HS-27A (cell line): ENCODE measurements at regions not wholly inside any gene's neighbourhood (a gene's known extent, or its start where the extent isn't known, plus 50 kb on each side); places are given as distances from the start of the nearest gene placed in this dataset.

ENCODE experiments used
- DNase-seq: peaks from one replicate; pipeline ENCODE4 v3.0.0-alpha.2; 2012; ENCODE audit warnings: low read depth, missing footprints

DNA sequence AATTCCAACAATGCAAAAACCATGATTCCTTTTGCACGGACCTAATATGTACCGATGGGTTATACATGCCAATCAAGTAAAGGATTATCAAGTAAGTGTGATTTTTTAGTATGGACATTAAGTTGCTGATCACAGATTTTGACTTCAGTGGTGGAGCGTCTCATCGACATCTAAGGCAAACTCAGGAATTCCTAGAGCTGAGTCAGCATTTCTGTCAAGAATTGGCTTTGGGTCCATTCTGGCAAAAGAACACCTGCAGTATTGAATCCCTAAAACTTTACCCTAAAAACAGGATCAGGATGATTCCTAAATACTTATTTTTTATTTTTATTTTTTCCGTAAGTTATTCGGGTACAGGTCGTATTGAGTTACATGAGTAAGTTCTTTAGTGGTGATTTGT, 83.6 kb downstream of the HPGD start:
- no peak for DNase-seq

DNA sequence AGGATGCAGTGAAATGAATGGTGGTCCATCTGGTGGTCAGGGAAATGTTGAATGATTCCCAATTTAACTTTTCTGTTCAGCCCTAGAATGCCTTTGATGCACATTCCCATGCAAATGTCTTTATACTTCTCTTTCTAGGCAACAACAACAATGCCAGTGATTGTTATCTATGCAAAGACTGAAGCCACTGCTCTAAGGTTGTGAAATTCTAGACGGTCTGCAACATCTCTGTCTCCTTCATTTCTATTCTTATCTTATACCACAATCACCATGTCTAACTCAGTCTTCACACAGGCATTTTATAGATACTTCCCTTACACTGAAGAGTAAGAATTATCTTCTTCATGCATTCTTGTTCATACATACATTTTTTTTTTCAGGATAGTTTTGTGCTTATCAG, 84.5 kb downstream of the HPGD start:
- no peak for DNase-seq

DNA sequence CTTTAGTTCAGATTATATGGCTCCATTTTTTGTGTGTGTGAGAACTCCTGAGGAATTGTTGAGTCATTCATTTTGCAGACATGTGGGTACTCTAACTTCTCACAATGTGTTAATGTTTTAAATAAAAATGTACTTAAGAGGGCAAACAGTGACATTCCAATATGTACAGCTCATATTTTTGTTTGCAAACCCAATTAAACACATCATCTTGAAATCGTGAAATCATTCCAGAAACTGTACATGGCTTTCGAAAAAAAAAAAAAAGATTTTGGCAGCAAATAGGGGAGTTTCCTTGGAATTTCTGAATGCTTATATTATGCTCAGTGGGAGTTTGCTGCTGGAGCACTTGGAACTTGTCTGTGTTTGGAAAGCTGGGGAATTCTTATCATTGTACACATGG, 85.0 kb downstream of the HPGD start:
- peak; percentile 42 for DNase-seq

DNA sequence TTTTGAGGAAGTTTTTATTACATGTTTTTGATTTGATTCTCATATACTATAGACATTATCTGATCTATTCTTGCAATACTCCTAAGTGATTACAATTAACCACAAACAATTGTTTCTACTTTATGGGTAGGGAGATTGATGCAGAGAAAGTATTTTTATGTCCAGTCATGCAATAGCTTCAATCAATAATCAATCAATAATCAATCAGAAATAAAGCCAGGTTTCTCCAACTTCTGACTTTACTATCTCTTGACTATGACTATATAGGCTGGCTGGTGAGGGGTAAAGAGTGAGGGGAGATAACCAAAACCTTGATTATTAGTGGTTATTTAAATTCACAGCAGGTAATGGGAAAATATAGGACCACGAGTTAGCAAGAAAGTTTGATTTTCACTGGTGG, 85.9 kb downstream of the HPGD start:
- no peak for DNase-seq

DNA sequence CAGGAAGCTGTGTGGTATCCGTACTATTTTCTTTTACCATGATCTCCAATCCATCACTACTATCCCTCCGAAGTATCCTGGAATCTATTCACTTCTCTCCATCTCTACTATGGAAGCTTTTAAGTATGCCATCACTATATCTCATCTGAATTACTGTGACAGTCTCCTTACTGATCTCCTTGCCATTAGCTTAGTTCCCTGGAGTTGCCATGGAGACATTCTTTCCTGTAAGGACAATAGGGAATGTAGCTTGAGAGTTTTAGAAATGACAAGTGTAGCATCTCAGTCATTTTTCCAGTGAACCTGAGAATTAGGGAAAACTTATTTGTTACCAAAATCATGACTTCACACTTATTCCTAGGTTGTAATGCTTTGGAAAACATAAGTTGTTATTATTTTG, 86.3 kb downstream of the HPGD start:
- DNase-seq = no peak

DNA sequence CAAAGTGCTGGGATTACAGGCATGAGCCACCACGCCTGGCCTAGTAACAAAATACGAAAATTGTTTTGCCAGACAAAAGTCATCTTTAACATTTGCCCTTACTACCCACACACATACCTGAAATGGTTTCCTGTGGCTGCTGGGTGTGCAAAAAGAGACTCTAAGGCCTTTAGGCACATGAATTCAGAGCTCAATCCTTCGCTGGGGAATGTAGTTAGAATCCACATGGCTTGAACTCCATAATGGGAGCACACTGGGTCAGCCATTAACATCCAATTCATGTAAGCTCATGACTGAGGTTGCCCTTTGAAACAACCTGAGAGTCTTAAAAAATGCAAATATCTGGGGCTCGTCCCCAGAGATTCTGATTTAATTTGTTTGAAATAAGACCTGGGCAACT, 87.8 kb downstream of the HPGD start:
- no peak for DNase-seq

DNA sequence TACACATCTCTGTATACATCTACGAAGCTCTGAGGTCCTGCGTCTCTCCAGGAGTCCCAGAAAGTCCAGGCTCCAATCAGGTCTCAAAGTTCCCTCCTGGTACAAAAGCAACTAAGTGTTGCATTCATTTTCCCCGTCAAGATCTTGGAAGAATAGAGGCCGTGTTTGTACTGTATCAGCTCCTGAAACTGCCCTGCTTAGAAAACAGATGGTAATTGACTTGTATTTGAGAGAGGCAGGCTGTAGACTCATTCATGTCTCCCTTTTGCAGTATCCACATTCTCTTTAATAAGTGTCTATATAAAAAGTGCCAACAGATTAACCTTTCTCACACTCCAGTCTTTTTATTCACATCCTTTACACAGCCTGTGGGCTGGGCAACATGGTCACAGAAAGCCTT, 91.7 kb downstream of the HPGD start:
- DNase-seq = no peak

DNA sequence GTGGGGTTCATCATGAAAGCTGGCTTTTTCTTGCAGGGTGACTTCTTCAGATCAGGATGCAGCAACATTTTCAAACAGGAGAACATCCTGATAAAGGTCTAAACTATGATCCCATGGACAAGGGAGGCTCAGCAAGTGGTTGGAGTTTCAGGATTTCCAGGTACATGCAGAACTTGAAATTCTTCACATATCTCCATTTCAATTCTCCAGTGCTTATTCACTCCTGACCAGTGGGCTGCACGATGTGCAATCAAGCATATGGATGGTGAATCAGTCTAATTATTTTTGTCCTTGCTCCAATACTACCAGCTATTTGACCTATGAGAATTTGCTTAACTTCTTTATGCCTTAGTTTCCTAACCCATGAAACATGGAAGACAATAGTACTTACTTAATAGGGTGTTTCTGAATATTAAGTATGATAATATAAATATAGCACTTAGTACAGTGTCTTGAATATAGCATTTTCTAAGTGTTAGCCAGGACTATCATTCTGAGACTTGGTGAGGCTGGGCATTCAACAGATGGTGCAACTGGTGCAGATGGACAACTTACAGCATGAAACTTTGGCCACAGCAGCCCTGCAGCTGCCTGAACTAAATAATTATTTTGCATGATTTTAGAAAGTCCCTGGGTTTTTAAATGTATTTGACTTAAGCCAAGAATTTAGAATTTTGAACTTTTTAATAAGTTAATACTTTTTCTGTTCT, 92.4 kb downstream of the HPGD start:
- no peak for DNase-seq

DNA sequence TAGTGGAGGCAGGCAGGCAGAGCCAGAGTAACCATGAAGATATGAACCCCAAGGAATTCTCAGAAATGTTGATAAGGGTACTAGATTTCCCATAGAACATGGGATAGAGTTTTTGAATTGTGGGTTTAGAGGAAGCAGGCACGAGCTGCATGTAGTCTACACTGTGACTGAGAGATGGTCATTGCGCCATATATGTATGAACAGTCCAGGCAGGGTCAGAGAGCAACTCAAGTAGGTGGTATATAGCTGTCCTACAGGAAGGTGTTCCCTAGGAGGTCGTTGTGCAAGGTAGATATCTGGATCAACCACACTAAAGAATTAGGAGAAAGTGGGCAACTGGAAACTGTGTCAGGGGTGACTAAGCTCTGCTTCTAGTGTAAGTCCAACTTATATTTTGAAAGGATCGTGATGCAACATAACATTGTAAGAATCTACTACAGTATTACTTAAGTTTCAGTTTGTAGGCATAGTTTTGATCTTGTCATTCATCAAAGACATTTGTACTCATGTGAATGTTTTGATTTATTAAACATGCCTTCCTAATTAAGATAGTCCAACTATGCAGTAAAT, 94.6 kb downstream of the HPGD start:
- no peak for DNase-seq

DNA sequence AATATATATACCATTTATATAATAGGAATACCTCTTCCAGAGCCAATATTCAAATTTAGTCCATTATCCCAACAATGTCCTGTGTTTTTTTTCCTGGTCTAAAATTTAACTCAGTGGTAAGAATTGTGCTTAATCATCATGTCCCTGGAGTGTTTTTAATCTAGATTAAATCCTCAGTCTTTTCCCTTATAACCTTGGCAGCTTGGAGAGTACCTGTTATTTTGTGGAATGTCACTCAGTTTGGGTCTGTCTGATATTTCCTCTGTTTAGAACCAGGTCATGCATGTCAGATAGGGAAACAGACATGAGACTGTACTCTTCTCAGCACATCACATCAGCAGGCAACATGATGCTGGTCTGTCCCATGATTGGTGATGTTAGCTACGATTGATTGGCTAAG, 96.6 kb downstream of the HPGD start:
- DNase-seq = no peak

DNA sequence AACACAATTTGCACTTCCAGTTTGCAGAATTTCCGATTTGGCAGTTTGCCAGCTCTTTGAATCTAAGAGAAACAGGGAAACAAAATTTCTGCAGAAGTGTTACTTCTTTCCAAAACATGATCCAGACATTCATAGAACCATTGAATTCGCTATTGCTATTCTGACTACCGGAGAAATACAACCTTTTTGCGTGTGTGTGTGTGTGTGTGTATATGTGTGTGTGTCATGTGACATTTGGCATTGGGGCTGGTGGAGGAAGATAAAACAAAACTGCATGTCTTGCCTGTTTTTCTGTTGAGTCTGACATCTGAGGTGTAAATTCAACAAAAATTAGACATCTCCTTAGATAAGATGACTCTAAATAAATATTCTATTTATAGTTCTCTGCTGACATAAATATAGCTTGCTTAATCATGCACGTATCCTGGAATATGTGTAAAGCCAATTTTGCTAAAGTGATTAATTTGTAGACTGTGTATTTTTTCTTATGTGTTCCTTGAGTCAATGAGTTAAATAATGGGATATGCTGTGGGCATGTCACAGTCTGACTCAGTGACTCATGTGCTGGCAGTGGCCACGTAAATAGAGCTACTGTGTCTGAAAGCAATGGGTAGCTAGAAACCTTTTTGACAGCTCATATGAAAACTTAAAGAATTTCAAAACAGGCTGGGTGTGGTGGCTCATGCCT, 98.9 kb downstream of the HPGD start:
- peak; percentile 33 for DNase-seq

DNA sequence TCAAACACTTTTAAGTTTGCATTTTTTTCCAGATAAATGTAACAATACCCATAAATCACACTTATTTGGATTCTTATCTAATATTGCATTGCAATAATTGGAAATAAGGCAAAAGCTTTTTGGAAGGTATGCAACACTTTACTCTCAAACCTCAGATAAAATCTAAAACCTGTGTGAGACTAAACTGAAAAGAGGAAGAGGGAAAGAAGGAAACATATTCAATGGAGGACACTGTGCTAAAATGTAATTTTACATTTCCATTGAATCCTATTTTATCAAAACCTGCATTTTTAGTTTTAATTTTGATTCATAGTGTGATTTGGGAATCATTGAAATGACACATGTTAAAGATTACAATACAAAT, 99.4 kb downstream of the HPGD start:
- DNase-seq = no peak

DNA sequence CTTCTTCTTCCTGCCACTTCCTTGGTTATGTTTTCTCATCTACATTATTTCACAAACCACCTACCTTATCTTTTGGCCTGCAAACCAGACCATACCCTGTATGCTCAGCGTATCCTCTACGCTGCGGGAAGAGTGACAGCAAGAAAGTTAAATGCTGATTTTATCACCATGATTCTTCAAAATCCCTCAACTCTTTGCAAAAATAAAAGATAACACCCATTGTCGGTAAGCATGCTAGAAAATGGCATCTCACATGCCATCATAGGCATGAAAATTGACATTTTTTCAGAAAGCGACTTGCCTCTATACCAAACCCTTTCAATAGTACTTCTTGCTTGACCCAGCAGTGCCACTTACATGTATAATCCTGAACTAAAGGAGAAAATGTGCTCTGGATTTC, 102.0 kb downstream of the HPGD start:
- DNase-seq = no peak

DNA sequence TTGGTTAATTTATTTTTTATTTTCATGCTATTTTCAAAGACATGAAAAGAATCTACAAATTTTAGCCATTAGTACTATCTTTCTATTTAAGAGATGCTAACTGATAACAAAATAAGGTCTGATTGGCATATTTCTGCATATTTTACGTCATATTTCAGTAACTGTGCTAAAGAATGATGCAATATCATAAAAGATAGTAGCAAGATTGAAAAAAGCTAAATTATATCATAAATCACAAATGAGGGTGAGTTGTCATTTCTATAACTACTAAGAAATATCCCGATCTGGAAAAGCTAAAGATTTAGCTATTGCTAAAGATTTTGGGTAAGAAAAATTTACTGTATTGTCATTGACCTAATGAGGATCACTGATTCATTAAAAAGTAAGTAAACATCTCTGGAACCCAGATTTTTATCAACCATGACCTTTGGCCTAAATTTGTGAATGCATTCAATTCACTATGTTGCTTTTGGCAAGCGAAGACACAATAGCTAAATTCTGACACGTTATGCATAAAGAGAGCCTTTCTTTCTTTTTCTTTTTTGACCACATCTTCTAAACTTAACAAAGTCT, 103.6 kb downstream of the HPGD start:
- no peak for DNase-seq

DNA sequence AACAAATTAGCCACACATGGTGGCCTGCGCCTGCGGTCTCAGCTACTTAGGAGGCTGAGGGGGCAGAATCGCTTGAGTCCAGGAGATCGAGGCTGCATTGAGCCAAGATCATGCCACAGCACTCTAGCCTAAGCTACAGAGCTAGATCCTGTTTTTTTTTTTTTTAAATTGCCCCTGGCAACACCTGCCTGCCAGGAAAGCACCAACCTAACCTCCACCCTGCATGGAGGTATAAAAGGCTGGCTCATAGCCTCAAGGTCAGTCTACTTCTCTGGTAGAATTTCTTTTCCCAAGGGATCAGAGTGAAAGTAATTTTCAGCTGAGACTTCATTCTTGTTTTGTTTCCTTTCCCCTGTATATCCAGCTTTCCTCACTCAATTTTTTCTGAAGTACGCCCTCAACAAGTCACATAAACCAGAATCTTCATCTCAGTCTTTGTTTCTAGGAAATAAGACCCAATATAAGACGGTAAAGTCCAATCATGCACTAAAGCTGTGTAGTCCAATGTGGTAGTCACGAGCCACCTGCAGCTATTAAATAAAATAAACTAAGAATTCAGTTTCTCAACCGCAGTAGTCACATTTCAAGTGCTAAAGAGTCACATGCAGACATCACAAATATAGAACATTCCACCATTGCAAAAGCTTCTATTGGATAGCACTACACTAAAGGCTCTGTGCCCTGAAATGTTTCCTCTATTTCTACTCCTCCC, 113.3 kb downstream of the HPGD start:
- DNase-seq = no peak

DNA sequence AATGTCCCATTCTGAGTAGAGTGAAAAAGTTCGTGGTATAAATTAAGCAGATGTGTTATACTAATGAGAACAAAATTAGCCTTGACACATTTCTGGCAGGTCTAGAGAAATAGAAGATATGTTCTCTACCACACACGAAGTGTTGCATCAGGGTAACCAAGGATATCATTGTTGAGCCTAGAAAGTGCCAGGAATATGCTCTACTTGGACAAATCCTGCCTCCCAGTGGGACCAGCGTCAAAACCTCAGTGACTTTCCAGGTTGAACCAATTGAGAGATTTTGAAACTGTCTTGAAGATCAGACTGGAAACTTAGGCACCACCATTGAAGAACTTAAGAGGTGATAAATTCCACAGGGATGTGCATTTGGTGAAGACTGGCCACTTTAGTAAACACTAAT, 115.9 kb downstream of the HPGD start:
- DNase-seq = no peak

DNA sequence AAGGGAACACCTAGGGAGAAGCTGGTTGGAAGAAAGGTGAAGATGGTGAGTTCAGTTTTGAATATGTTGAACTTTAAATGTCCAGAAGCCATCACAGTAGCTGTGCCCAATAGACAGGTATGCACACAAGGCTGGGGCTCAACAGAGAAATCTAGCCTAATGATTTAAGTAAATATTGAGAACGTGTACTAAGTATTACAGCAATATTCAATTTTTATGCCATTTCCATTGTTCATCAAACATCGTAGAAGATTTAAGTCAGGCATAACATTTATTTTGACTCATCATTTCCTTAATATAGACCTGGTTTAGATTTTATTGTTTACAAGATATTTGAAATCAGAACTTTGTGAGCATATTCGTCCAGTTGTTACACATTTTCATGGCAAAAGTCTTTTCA, 116.4 kb downstream of the HPGD start:
- no peak for DNase-seq

DNA sequence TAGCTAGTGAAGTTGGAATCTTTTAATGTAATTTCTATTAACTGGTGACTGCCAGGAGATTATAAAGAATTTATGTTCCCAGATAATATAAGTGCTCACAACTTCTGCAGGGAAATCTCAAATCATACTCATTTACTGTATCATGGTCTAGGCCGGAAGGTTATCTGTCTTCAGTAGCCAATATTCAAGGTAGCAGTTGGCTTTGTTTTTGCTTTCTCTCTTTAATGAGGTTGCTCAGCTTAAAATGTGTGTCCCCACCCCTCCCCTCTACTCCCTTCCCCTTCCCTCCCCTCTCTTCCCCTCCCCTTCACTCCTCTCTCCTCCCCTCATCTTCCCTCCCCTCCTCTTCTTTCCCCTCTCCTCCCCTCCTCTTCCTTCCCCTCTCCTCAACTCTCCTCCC, 117.6 kb downstream of the HPGD start:
- no peak for DNase-seq

DNA sequence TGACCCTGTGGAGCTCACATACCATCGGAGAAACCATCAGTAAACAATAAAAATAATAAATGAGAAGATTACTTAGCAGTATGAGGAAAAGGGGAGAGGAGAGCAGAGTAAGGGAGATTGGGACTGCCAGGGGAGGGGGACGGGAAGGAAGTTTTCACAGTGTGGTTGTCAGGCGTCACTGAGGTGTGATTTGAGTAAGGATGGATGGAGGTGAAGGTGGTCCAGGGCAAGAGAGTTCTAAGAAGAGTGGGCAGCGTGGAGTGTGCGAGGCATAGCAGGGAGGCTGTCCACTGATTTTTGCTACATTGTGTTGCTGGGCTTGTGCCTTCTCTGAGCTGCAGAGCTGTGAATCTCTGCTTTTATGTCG, 119.1 kb downstream of the HPGD start:
- no peak for DNase-seq

DNA sequence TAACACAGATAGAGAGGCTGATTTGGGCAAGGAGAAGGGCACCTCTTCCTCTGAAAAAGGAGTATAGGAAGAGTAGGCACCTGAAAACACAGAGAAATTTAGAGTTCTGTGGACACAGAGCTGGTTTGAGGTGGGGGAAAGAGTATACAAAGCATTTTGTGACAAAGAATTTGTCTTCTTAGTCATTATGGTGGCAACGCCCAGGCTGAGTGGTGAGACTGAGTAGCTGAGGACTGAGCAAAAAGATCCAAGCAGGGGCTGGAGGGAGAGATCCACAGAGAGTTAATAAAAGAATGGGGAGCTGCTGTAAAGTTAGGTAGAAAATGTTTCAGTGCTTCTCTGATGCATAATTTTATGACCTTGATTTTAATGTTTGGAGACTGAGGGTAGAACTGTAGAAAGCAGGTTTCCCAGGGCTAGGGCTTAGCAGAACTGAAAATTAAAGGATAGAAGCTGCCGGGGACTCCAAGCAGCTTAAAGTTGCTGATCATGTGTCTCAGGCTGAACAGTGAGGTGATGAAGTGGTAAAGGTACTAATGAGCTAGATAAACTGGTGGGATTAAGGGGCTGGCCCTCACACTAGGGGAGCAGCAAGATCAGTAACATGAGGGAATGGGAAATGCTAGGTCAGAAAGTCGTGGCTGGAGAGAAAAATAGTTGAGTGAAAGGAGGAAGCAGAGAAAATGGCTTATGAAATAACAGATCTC, 118.9 kb downstream of the CEP44 start:
- DNase-seq = no peak

DNA sequence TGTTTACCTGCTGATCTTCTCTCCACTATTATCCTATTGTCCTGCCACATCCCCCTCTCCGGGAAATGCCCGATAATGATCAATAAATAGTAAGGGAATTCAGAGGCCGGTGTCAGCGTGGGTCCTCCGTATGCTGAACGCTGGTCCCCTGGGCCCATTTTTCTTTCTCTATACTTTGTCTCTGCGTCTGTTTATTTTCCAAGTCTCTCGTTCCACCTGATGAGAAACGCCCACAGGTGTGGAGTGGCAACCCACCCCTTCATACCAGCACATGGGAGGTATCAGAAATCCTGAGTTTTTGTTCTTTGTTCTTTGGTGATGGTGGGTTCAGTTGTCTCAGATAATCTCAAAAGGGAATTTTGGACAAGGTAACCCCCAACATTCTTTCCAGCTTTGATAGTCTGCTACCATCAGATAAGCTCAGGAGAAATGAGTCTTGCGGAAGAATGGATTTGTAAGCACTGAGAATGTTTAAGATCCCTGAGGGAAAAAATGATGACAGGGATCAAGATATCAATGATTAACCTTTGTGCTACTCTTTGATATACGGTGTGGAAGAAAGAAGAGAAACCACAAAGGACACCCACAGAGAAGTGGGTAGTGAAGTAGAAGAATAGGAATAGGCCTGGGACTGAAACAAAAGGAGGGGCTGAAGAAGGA, 117.9 kb downstream of the CEP44 start:
- DNase-seq = no peak
